WI38 (cell line): ENCODE measurements at regions not wholly inside any gene's neighbourhood (a gene's known extent, or its start where the extent isn't known, plus 50 kb on each side); places are given as distances from the start of the nearest gene placed in this dataset.

Source experiments
- H3K4me3 ChIP-seq: 2 replicates; pipeline ENCODE4 v1.5.1; 2011; ENCODE audit warnings: low read depth, mild to moderate bottlenecking, control low read depth, low read length
- TF ChIP-seq, protein P1 (sequence below): IDR thresholded peaks from 2 replicates; pipeline ENCODE4 v1.5.1; 2012; ENCODE audit warnings: low read depth, mild to moderate bottlenecking, control low read depth, low read length

DNA sequence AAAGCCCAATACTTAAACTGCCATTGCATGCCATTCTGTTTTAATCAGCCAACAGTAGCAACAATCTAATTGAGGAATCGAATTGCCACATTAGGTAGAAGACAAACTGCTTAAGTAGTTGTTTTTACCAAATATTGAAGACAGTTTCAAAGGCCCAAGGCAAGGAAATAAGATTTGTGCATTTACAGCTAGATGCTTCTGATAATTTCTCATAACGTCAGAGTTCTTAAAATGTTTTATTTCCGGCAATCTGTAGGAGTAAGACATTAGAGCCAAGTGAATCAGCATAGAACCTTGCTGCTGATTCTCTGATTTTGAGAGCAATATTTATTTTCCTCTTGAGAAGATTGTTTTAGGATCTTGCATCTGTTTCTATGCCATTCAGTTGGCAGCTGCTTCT is 174.3 kb downstream of the RBM43 start:
- H3K4me3 ChIP-seq = no peak overlapping the region
- TF ChIP-seq, protein P1, sequence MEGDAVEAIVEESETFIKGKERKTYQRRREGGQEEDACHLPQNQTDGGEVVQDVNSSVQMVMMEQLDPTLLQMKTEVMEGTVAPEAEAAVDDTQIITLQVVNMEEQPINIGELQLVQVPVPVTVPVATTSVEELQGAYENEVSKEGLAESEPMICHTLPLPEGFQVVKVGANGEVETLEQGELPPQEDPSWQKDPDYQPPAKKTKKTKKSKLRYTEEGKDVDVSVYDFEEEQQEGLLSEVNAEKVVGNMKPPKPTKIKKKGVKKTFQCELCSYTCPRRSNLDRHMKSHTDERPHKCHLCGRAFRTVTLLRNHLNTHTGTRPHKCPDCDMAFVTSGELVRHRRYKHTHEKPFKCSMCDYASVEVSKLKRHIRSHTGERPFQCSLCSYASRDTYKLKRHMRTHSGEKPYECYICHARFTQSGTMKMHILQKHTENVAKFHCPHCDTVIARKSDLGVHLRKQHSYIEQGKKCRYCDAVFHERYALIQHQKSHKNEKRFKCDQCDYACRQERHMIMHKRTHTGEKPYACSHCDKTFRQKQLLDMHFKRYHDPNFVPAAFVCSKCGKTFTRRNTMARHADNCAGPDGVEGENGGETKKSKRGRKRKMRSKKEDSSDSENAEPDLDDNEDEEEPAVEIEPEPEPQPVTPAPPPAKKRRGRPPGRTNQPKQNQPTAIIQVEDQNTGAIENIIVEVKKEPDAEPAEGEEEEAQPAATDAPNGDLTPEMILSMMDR = no peak

DNA sequence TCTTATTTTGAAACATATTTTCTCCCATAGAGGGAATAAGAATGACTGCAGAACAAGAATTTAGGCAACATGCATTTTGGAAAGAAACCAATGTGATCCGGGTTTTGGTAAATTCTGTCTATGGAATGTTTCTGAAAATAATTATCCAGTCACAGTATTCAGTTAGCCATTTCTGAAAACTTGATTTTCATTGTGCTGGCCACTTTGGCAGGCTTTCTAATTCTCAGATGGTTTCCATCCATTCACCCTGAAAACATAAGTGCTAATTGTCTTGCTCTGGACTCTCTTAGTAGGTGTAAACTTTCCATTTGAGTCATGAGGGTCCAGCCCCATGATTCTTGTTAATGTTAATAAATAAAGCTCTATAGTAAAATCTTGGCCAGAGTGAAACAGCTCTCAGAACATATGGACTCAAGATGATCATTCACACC is 176.5 kb downstream of the RBM43 start:
- no peak overlapping the region for H3K4me3 ChIP-seq
- TF ChIP-seq, protein P1 = no peak

DNA sequence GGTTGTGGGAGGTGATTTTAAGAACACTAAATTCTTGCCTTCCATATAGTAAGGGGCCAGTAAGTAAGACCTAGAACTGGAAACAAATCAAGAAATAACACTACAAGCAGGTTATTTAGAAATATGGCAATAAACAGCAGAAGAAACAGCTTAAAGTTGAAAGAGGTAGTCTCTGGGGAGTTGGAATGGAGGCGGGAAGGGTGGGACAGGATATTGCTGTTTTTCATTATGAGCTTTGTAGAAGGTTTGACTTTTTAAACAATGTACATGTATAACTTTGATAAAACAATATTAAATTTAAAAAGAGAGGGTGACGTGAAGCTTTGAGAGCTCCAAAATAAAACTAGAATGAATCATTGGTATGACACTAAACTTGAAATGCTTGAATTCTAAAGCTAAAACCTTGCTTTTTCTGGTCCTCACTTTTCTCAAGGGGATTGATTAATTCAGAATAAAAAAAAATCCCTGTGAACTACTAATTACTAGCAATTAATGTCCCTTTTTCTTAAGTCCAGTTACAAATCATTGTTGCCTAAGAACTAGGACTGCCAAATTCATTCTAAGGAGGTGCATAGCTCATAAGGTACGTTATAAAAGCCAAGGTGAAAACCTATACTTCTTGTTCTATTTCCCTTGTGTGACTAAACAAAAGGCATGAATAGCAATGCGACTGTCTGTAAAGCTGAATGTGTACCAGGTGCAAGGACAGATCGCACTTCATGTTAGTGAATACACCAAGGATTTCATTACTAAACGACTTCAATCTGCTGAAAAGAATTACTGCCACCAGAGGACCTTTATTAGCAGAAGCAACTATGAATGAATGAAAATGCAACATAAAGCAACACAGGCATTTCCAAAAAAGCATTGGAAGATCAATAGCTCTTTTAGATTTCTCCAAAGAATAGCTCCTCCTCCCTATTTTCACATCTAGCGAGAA is 177.5 kb downstream of the RBM43 start:
- TF ChIP-seq, protein P1 = no peak
- H3K4me3 ChIP-seq = no peak overlapping the region

DNA sequence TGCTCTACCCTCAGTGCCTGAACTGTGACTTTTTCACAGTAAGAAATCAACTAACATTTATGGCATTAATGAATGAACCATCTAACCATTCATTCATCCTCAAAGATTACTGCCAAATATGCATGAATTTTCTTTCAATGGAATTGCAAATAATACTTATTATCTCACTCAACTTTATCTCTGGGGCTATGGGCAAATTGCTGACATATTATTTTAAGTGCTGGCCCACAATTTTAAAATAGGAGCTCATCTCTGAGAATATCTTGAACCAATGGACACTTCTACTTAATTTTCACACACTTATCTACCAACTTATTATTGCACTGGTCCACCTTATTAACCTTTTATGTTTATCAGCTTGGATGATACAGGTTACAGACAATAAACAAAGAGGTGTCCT is 182.8 kb downstream of the RBM43 start:
- TF ChIP-seq, protein P1 = no peak
- H3K4me3 ChIP-seq = no peak overlapping the region

GRCh38 chr2:151071906-151072305 is 189.8 kb downstream of the RBM43 start:
- TF ChIP-seq, protein P1 = no peak

GRCh38 chr2:151071382-151071781 is 190.3 kb downstream of the RBM43 start:
- TF ChIP-seq, protein P1 = peak; percentile 35; the same call in 1 of the 2 replicates

More at GRCh38 chr2:151071906-151072305, 189.8 kb downstream of the RBM43 start:
- no peak overlapping the region for H3K4me3 ChIP-seq

GRCh38 chr2:151070253-151070652 is 191.4 kb downstream of the RBM43 start:
- no peak overlapping the region for H3K4me3 ChIP-seq
- TF ChIP-seq, protein P1 = no peak

More at GRCh38 chr2:151071382-151071781, 190.3 kb downstream of the RBM43 start:
- no peak overlapping the region for H3K4me3 ChIP-seq
